AG04450 (cell line): ENCODE measurements at regions not wholly inside any gene's neighbourhood (a gene's known extent, or its start where the extent isn't known, plus 50 kb on each side); places are given as distances from the start of the nearest gene placed in this dataset.

Source experiments
- CTCF ChIA-PET: fragments of 300-600, 350-600 bp; formaldehyde crosslinking; extraction: SDS; loops from one replicate; lab custom pipeline; 2022; ENCODE audit warnings: antibody characterized with exemption, inconsistent platforms; lab: Charles Lee
- POLR2A ChIA-PET: fragments of 350-600 bp; formaldehyde crosslinking; extraction: SDS; loops from one replicate; lab custom pipeline; 2021; ENCODE audit warnings: antibody characterized with exemption, inconsistent platforms; lab: Yijun Ruan, JAX
- DNase-seq: peaks from one replicate; pipeline ENCODE4 v3.0.0-alpha.2; 2011; ENCODE audit warnings: low read depth, low spot score
- H3K27ac ChIP-seq: one replicate; pipeline ENCODE4 v1.5.1; 2012; ENCODE audit warnings: low read depth, low read length, control low read depth
- H3K27me3 ChIP-seq: one replicate; pipeline ENCODE4 v1.6.0; 2012; ENCODE audit warnings: low read length; ENCODE audit not compliant: control insufficient read depth, insufficient read depth
- H3K4me3 ChIP-seq: 2 replicates; pipeline ENCODE4 v1.5.1; 2011; ENCODE audit warnings: mild to moderate bottlenecking, low read depth, low read length, control low read depth
- H3K9me3 ChIP-seq: 2 replicates; pipeline ENCODE4 v1.5.1; 2012; ENCODE audit warnings: low read length; ENCODE audit not compliant: control insufficient read depth, insufficient read depth
- TF ChIP-seq, protein P1 (sequence below): IDR thresholded peaks from 2 replicates; pipeline ENCODE4 v1.5.1; 2011; ENCODE audit warnings: low read depth, low read length, control low read depth, inconsistent platforms

GRCh38 chr6:27092316-27092692 is 155.2 kb upstream of the PRSS16 start:
- H3K9me3 ChIP-seq = no peaks in the 10 kb centered on the region
- POLR2A ChIA-PET = no interaction called here
- CTCF ChIA-PET = interaction anchor here (1.4 to 2.0 kb wide), 3 partner anchors 14 to 496 kb away, joined by 4 to 11 read pairs (median 7); no protein-coding TSS in a partner anchor
- H3K27me3 ChIP-seq = no peaks in the 10 kb centered on the region
- H3K4me3 ChIP-seq = peak overlapping the region; percentile 62
- H3K27ac ChIP-seq = no peak overlapping the region
- TF ChIP-seq, protein P1, sequence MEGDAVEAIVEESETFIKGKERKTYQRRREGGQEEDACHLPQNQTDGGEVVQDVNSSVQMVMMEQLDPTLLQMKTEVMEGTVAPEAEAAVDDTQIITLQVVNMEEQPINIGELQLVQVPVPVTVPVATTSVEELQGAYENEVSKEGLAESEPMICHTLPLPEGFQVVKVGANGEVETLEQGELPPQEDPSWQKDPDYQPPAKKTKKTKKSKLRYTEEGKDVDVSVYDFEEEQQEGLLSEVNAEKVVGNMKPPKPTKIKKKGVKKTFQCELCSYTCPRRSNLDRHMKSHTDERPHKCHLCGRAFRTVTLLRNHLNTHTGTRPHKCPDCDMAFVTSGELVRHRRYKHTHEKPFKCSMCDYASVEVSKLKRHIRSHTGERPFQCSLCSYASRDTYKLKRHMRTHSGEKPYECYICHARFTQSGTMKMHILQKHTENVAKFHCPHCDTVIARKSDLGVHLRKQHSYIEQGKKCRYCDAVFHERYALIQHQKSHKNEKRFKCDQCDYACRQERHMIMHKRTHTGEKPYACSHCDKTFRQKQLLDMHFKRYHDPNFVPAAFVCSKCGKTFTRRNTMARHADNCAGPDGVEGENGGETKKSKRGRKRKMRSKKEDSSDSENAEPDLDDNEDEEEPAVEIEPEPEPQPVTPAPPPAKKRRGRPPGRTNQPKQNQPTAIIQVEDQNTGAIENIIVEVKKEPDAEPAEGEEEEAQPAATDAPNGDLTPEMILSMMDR = no peak
- no peak for DNase-seq

DNA sequence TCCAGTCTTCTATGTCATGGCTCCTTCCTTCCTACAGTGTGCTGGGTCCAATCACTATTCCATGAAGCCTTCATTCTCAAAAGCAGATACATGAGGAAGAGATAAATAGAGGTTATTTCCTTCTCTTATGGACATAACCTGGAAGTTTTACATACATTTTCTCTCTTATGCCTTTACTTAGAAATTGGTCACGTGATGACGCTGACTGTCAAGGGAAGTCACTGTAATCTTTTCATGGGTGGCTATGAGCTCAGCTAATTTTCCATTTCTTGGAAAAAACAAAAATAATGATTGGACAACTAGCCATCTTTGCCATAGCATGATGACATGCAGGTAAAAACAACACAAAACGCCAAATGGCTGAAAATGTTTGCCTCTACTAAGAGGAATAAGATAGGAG is 151.6 kb upstream of the PRSS16 start:
- TF ChIP-seq, protein P1 = no peak
- DNase-seq = no peak
- Histone ChIP-seq H3K4me3 (no peak overlapping the region), H3K9me3 (peaks cover 3% of the 10 kb centered on the region; the same call in 1 of the 2 replicates), H3K27ac (no peak overlapping the region), H3K27me3 (no peaks in the 10 kb centered on the region)
- POLR2A ChIA-PET = no interaction called here
- CTCF ChIA-PET = interaction anchor here (2.7 kb wide), 1 partner anchor 31 kb away, joined by 10 read pairs; no protein-coding TSS in a partner anchor

DNA sequence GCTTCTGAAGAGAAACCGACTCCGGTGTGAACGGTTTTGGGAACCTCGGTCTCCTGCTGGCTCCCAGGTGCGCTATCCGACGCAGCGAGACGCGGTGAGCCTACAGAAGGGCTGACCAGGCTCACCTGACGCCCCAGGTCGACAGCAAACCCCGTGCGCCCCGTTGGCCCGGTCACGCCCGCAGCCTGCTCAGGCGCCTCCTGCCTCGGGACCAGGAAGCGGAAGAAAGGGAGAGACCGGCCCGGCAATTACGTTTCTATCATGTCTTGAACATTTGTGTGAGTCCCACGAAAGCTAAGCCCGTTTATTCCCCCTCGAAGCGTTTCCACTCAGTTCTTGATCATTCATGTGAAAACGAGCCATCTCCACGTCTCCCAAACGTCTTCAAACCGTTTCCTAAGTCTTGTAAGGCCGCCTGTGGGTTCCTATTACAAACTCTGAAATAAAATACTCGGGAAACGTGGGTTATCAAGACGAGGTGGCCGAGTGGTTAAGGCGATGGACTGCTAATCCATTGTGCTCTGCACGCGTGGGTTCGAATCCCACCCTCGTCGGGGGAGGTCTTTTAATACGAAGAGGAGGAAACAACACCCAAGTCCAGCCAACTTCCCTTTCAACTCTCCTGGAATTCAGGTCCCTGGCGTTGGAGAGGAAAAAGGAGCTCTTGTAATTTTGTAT is 150.5 kb upstream of the PRSS16 start:
- ChIA-PET CTCF (interaction anchor here (1.1 to 2.7 kb wide), 3 partner anchors 30 to 489 kb away, joined by 3 to 10 read pairs (median 4); no protein-coding TSS in a partner anchor), POLR2A (interaction anchor here (0.7 kb wide), 1 partner anchor 18 kb away, joined by 4 read pairs; no protein-coding TSS in a partner anchor)
- TF ChIP-seq, protein P1 = no peak
- DNase-seq = peak; percentile 26
- Histone ChIP-seq H3K4me3 (peak overlapping the region; percentile 68), H3K27ac (peak overlapping the region; percentile 47), H3K27me3 (no peaks in the 10 kb centered on the region), H3K9me3 (peaks cover 3% of the 10 kb centered on the region; the same call in 1 of the 2 replicates)

GRCh38 chr6:27098956-27099355 is 148.5 kb upstream of the PRSS16 start:
- TF ChIP-seq, protein P1 = no peak
- DNase-seq = no peak
- Histone ChIP-seq H3K27ac (no peak overlapping the region), H3K4me3 (no peak overlapping the region), H3K27me3 (no peaks in the 10 kb centered on the region), H3K9me3 (peaks cover 3% of the 10 kb centered on the region; the same call in 1 of the 2 replicates)
- ChIA-PET POLR2A (no interaction called here), CTCF (no interaction called here)

DNA sequence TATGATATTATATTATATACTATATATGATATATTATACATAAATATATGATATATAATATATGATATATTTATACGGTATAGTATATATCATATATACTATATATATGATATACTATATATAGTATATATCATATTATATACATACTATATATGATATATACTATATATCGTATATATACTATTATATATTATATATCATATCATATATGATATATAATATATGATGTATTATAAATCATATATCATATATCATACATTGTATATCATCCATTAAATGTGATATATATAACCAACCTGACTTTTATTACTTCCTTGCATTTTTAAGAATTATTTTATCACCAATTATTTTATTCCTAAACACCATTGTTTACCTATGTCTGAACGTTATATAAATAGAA is 146.6 kb upstream of the PRSS16 start:
- CTCF ChIA-PET = no interaction called here
- TF ChIP-seq, protein P1 = no peak
- H3K4me3 ChIP-seq = no peak overlapping the region
- H3K9me3 ChIP-seq = peaks cover 3% of the 10 kb centered on the region; the same call in 1 of the 2 replicates
- H3K27me3 ChIP-seq = no peaks in the 10 kb centered on the region
- no peak for DNase-seq
- POLR2A ChIA-PET = no interaction called here
- H3K27ac ChIP-seq = no peak overlapping the region
